GM12872 (cell line): ENCODE measurements at regions not wholly inside any gene's neighbourhood (a gene's known extent, or its start where the extent isn't known, plus 50 kb on each side); places are given as distances from the start of the nearest gene placed in this dataset.

Experiments used
- TF ChIP-seq, protein P1 (sequence below): IDR thresholded peaks from 3 replicates; pipeline ENCODE4 v1.5.1; 2011; ENCODE audit warnings: low read depth, mild to moderate bottlenecking, low read length, moderate library complexity; ENCODE audit not compliant: insufficient read depth

DNA sequence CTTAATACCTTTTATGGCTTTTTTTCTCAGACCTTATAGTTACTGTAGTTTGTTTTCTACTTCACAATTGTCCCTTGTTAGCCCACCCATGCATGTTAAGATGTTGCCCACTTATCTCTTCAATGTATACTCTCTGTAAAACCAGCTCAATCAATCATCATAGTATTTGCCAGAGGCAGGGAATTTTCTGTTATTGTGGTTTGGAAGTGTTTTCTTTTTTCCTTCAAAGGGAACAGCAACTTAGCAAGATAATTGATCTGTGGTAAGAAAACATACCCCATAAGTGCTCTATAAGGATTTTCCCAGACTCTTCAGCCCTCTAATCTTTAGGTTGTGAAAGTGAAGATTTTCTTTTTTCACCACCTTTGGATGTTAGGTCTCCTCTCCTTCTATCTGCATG is 76.7 kb upstream of the SYT9 start:
- TF ChIP-seq, protein P1, sequence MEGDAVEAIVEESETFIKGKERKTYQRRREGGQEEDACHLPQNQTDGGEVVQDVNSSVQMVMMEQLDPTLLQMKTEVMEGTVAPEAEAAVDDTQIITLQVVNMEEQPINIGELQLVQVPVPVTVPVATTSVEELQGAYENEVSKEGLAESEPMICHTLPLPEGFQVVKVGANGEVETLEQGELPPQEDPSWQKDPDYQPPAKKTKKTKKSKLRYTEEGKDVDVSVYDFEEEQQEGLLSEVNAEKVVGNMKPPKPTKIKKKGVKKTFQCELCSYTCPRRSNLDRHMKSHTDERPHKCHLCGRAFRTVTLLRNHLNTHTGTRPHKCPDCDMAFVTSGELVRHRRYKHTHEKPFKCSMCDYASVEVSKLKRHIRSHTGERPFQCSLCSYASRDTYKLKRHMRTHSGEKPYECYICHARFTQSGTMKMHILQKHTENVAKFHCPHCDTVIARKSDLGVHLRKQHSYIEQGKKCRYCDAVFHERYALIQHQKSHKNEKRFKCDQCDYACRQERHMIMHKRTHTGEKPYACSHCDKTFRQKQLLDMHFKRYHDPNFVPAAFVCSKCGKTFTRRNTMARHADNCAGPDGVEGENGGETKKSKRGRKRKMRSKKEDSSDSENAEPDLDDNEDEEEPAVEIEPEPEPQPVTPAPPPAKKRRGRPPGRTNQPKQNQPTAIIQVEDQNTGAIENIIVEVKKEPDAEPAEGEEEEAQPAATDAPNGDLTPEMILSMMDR: no peak

DNA sequence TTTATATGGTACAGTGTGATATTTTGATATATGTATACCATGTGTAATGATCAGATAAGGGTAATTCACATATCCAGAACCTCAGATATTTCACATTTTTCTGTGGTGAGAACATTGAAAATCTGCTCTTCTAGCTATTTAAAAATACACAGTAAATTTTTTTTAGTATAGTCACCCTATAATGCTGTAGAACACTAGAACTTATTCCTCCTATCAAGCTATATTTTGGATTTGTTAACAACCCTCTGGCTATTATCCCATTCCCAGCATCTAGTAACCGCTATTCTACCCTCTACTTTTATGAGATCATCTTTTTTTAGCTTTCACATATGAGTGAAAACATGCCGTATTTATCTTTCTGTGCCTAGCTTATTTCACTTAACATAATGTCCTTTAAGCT is 65.5 kb upstream of the SYT9 start:
- TF ChIP-seq, protein P1: no peak

DNA sequence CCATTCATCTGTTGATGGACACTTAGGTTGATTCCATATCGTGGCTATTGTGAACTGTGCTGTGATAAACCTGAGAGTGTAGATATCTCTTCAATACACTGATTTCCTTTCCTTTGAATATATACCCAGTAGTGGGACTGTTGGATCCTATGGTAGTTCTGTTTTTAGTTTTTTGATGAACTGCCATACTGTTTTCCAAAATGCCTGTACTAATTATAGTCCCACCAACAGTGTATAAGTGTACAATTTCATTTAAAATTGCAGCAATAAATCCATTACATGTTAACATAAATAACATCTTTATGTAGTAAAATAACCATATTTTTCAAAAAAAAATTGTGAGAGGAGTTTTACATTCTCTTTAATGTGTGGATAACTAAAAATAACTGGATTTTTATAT is 65.0 kb upstream of the SYT9 start:
- TF ChIP-seq, protein P1: no peak

DNA sequence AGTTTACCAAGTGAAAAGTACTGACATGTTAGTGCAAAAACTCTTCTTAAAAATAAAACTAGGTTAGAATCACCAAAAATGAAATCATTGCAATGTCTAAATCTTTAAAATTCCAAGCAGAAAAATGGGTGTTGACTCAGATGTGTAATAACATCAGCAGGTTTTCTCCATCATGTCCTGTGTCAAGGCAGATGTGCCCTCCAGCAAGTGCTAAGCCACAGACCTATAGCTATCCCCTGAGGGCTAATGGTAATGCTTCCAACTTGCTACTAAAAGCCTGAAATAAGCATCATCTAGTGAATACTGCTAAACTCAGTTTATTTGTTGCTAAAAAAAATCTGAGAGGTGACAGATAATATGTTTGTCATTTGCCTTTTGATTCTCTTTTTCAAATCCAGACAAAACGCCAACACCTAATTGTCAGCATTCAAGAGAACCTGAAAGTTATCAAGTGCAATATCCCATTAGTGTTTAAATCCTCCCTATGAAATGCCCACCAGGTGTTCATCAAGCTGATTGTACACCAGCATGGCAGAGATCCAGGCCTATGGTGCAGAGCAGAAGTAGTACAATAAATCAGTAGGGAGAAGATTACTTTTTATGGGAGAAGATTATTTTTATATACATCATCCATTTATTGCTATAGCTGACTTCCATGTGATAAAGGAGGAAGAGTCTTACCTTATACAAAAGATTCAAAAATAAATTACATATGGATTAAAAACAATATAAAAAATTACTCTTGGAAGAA is 55.1 kb upstream of the SYT9 start:
- TF ChIP-seq, protein P1: no peak

DNA sequence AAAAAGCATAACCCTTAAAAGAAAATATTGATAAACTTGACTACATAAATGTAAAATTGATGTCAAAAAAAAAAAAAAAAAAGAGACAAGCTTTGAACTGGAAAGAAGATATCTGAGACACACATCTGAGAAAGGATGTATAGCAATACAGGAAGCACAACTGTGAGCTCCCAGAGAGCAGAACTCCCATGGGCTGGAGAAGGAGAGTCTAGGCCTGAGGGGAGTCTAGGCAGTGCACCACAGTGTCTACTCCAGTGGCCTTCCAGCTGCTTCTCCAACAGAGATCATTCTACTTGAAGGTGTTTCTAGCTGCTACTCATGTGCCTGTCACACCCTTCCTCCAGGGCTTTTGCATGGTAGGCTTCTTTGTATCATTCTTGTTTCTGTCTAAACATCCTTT is 54.2 kb upstream of the SYT9 start:
- TF ChIP-seq, protein P1: no peak
